HTR-8/SVneo (cell line): ENCODE measurements at regions not wholly inside any gene's neighbourhood (a gene's known extent, or its start where the extent isn't known, plus 50 kb on each side); places are given as distances from the start of the nearest gene placed in this dataset.
"Not testable (repeated sequence)": the region's sequence is repeated elsewhere in the genome, so short reads cannot be mapped to it uniquely, and the experiment has no call there.

Experiments
- DNase-seq: peaks from one replicate; pipeline ENCODE4 v3.0.0; 2011; ENCODE audit warnings: low spot score, mixed read lengths; ENCODE audit not compliant: insufficient read length
- FAIRE-seq: peaks from 2 replicates; lab custom pipeline; 2011; peaks lifted over from hg19 to GRCh38; lab: Jason Lieb, UNC

- DNase-seq (no peak), FAIRE-seq (no peak)
Observed at GRCh38 chr2:150125188-150125587, 362.3 kb downstream of the RND3 start.

DNA sequence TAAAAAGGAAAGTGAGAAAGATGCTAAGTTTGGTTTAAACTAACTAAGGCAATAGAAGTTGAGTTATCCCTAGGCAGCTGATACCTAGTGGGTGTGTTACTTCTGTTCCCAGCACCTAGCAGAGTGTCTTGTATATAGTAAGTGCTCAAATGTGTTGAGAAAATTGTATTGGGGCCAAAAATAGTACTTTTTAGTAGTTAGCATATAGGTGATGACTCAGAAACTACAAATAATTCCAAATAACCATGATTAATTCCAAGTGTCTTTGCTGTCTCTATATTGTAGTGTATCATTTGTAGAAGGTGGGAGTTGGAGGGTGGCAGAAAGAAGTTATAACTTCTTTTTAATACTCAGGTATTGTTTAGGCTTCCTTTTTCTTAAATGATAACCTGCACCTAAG lies 362.7 kb downstream of the RND3 start:
- FAIRE-seq = no peak
- no peak for DNase-seq

- no peak for FAIRE-seq
- no peak for DNase-seq
Observed at GRCh38 chr2:150122871-150123613, 364.4 kb downstream of the RND3 start.

DNA sequence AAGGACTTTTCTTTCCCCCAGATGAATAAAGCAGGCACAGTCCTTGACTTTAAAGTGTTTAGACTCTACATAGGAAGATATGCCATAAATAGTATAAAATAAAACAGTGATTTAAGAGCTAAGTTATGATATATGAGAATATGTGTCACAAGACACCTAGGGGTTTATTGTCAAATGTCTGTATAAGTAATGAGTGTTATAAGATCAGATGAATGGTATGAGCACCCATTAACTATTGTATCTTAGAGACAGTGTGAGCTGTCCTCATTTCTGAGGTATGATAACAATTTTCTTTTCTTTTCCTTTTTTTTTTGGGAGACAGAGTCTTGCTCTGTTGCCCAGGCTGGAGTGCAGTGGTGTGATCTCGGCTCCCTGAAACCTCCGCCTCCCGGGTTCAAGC lies 365.3 kb downstream of the RND3 start:
- FAIRE-seq (no peak), DNase-seq (no peak)

DNA sequence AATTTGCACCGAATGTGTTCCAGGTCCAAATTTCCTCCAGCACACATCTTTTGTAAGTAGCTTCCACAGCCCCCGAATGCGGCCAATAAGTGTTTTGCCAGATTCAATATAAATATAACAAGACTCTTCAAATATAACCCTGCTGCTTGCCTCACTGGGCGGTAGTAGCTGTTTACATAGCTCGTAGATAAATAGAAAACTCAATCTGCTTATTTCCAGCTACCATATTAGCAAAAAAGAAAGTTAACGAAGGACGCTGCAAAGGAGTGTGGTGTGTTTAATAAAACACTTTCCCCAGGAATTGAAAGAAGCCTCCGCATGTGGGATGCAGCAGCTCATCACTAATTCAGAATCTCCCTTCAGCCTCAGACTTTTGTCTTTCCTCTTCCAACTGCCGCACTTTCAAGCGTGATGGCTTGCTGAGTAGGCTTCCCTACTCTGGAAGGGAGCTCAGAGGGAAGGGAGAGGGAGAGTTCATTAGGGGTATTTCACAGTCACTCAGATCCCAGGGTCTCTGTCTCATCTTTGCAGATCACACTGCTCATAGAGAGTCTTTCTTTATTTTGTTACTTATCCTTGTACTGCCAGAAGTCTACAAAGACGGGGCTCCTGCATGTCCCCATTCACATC lies 367.0 kb downstream of the RND3 start:
- FAIRE-seq = no peak

DNA sequence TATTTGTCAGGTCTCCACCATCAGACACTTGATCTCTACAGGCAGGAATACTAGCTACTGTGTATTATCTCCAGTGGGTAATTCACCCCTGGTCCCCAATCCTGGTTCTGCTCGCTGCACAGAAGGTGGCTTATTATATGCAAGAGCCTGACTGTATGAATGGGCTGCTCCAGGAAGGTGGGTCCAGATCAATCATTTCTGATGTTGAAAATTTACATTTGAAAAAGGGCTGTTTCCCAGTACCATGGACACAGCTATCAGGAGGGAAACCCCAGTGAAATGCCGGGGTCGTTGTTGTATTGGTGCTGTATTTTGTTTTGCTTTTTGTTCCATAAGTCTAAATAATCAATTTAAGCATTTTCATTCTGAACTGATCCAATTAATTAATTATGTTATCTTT lies 367.6 kb downstream of the RND3 start:
- no peak for FAIRE-seq
- no peak for DNase-seq

More for the DNA sequence above, 367.0 kb downstream of the RND3 start:
- DNase-seq = no peak

DNA sequence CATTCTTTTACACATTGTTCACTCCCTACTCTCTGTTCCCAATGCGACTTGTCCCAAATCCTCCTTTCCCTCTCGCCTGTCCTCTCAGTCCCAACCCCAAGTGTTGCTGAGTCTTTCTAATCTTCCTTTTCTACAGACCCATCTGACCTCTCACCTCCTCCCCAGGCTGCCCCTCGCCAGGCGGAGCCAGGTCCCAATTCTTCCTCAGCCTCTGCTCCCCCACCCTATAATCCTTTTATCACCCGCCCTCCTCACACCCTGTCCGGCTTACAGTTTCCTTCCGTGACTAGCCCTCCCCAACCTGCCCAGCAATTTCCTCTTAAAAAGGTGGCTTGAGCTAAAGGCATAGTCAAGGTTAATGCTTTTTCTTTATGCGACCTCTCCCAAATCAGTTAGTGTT lies 373.4 kb downstream of the RND3 start:
- not testable (repeated sequence) for FAIRE-seq, DNase-seq

- FAIRE-seq = peak; percentile 4
- no peak for DNase-seq
Observed at GRCh38 chr2:150110548-150110947, 376.9 kb downstream of the RND3 start.

- no peak for FAIRE-seq
- DNase-seq = no peak
Observed at GRCh38 chr2:150109912-150110311, 377.6 kb downstream of the RND3 start.

DNA sequence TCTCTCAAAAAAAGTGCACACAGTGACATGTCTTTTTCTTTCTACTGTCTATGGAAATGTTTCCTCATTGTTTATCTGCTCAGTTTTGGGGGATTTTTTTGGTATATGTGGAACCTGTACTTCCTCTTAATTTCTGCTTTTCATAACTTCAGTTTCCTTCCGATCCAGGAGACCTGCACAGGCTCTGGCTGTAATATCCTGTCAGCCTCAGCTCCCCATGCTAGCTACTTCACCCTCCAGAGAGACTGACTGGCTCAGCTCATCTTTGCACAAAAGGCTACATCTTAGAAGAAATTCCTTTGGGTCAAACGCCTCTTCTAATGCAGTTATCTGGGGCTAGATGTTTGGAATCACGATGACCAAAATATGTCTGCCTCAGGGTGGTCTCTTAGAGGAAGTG lies 378.4 kb downstream of the RND3 start:
- DNase-seq (no peak), FAIRE-seq (no peak)

DNA sequence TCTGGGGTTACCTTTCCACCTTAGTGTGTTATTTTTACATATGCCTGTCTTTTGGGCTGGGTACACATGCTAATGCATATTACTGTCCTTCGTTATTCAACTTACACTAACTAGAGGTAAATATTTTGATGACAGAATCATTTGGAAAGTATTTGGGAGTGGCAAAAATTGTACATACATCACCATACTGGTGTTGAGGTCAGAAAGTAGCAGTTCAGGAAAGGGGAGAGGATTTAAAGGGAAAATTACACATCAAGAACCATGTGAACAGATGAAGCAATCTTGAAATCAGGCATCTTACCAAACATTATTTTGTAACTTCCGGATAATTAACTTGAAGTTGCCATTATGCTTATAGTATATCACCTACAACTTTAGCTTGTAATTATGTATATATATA lies 379.7 kb downstream of the RND3 start:
- DNase-seq = no peak
- no peak for FAIRE-seq

- FAIRE-seq (no peak), DNase-seq (no peak)
Observed at GRCh38 chr2:150107170-150107569, 380.3 kb downstream of the RND3 start.

DNA sequence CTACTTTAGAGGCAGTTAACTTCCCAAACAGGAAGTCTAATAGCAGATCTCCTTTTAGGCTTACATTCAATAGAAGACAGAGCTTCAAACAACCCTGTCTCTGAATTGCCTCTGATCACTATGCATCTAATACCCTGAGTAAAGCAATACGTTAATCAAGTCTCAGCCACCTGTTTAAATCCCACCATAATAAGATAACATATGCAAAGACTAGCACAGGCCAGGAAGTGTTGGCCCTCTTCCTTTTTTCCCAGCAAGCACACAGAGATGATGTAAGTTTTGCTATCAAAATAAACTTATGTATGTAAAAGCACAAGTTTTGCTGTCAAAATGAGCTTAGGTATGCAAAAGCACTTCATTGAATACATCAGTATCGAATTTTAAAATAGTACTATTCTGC lies 385.5 kb downstream of the RND3 start:
- FAIRE-seq (no peak), DNase-seq (no peak)

DNA sequence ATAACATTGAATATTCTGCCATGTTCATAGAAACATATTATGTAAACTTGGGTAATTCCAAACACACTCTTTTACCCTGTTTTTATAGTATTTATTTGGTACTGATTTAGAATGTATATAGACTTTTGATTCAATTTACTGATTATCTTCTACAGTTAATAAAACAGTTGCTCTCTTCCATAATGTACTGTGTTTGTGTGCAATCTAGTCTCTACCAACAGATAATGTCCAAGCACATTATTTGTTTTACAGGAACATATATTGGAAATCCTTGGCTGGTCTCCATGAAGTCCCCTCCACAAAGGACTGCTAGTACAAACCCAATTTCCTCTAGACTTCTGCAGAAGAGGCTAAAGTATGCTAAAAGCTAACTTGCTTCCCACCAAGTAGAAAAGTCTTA lies 386.6 kb downstream of the RND3 start:
- FAIRE-seq (no peak), DNase-seq (no peak)

- FAIRE-seq = no peak
- no peak for DNase-seq
Observed at GRCh38 chr2:150100336-150100735, 387.1 kb downstream of the RND3 start.

DNA sequence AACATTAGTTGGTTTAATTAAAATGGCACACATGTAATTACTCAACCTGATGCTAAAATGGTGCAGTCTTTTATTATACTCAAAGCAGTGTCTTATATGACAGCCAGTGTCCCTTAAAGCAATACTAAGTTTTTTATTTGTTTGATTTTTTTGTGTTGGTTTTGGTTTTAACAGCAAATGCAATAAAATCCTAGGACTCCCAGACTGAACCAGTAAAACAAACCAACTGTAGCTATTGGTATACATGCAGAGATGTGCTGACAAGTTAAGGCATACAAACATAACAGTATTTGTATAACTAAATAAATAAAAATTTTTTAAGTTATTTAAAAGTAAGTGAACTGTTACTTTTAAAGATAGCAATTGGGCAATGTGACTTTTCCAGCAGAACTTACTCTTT lies 387.7 kb downstream of the RND3 start:
- DNase-seq (no peak), FAIRE-seq (no peak)

DNA sequence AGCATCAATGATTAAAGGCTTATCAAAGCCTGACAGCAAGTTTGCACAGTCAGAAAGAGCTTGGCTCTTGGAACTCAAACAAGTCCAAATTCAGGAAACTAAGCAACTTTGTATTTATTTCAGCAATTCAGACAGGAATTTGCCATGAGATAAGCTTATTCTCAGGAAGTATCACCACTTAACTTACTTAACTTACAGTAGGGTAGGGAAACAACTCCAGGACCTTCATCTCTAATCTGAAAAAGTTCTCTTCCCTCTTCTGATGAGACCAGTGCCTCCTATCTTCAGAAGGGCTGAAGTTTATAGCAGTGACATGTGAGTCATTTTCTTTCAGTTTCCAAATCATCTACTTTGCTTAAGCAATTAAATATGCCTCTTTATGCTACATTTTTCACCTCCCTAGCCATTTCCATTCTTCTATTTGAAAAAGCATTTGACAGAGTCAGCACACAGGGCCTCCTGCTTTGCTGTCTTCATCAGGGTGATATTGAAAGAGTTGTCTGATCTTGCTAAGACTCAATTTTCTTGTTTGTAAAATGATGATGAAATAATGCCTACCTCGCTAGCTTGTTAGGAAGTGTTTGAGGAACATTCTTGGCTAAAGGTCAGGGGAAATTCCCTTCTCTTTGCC lies 389.5 kb downstream of the RND3 start:
- DNase-seq = no peak
- FAIRE-seq = no peak

GRCh38 chr2:150097402-150097801 lies 390.1 kb downstream of the RND3 start:
- no peak for DNase-seq
- FAIRE-seq = no peak

GRCh38 chr2:150095361-150096095 lies 391.9 kb downstream of the RND3 start:
- FAIRE-seq (no peak), DNase-seq (no peak)

DNA sequence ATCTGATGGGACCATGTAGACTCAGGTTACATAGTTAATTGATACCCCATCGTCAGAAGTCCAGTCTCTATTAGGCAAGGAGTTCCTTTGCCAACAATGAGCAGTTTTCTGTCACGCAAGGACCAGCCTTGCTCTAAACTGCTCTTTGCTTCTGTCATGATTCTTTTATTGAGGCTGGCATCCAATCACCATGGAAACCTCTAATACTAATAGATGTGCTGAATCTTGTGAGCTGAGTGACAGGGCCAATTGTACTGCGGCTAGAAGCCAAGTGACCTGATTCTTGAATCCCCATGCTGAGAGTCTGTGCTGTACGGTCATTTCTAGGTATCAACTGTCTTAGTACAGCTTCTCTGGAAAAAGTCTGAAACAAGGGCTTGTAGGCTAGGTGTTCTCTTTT lies 395.6 kb downstream of the RND3 start:
- FAIRE-seq (no peak), DNase-seq (no peak)

DNA sequence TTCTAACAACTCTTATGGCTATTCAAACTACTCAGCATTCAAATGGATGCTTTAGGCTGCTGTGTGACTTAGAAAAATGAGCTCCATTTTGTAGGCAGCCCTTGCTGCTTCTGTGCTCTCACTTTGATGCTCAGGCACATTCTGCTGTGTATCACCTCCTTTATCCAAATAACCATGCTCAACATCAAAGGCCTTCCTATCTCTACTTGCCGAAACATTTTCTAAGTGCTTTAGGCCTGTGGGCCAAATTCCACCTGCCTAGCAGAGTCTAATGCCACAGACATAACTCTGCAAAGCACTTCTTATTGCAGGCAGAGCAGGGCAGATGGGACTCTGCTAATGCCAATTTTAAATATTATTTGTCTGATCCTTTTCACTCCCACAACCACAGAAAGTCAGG lies 397.4 kb downstream of the RND3 start:
- FAIRE-seq = no peak
- DNase-seq = no peak
